GM12873 (cell line): ENCODE measurements at regions not wholly inside any gene's neighbourhood (a gene's known extent, or its start where the extent isn't known, plus 50 kb on each side); places are given as distances from the start of the nearest gene placed in this dataset.

Experiments
- CTCF ChIP-seq: IDR thresholded peaks from 2 replicates; pipeline ENCODE4 v1.5.1; 2012; ENCODE audit warnings: low read depth, mild to moderate bottlenecking, moderate library complexity, low read length, control low read depth; ENCODE audit not compliant: insufficient read depth; ENCODE audit errors: missing control alignments

- TF ChIP-seq CTCF = no peak
Observed at GRCh38 chr3:187997946-187998561, 155.9 kb upstream of the LPP start.

- no peak for TF ChIP-seq CTCF
Observed at GRCh38 chr3:187998611-187999010, 155.3 kb upstream of the LPP start.

GRCh38 chr3:187999821-188000220 lies 154.1 kb upstream of the LPP start:
- TF ChIP-seq CTCF = no peak

DNA sequence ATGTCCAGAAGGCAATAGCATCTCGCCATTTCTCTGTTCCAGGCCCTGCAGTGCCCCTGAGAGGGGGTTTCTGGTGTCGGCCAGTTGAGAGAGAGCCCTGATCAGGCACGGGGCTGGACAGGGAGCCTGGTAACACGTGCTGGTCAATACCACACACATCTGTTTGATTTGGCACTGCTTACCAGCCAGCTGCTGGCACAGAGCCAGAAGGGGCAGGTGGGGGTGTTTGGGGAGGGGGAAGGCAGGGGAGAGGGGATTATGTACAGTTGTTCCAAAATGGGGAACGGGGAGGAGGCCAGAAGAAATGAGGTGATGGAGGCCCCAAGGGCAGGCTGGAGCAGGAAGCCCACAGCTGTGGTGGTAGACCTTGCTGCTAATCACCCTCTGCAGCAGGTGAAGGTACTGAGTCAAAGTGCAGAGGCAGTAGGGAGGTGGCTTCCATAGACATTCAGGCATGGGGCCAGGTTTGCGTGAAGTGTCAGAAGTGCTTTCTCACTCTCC lies 153.5 kb upstream of the LPP start:
- no peak for TF ChIP-seq CTCF

- no peak for TF ChIP-seq CTCF
Observed at GRCh38 chr3:188001093-188001492, 152.9 kb upstream of the LPP start.

GRCh38 chr3:188001926-188002325 lies 152.0 kb upstream of the LPP start:
- no peak for TF ChIP-seq CTCF

DNA sequence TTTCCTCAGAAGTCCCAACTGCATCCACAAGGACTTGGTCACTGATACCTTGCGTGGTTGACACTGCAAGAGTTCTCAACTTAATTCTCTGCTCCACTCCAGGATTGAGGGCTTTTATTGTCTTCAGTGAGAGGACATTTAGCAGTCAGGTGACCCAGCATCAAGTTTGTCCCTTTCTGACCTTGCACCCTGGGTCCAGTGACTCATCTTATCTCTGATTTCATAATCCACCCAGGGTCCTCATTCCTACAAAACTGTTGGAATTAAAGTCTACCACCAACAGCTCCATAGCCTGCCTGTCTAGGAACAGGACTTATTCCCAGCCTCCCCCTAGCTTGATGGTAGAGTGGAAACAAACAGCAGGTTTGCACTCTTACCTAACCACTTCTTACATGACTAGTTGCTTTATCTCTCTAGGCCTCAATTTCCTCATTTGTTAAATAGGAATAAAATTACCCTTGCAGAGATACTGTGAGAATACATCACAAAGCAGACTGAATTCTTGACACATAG lies 151.3 kb upstream of the LPP start:
- no peak for TF ChIP-seq CTCF
